Pancreas (tissue), 10 donors: ENCODE measurements at regions not wholly inside any gene's neighbourhood (a gene's known extent, or its start where the extent isn't known, plus 50 kb on each side); places are given as distances from the start of the nearest gene placed in this dataset.
A peak's percentile ranks its signal among the peaks of the same experiment; 100 is the strongest.

Experiments
- ATAC-seq, 4 donors: fragments of 200-7000 bp; cut with Tn5 transposase; one replicate each; pipeline versions ENCODE4 v1.8.0 to v1.9.1; 2020; ENCODE audit warnings: mild to moderate bottlenecking in 4 of 4, moderate library complexity in 4 of 4
- DNase-seq, 6 donors: peaks; one replicate each; pipeline ENCODE4 v3.0.0-alpha.2; 2020
- FAIRE-seq: peaks from 2 replicates; lab custom pipeline; 2012; peaks lifted over from hg19 to GRCh38; lab: Jason Lieb, UNC
- H3K27ac ChIP-seq, 4 donors: fragments of 200-600 bp; sonication (generic); 1 replicate in 3 of 4; 2 replicates in 1 of 4; pipeline versions ENCODE4 v1.5.0 to v1.8.0; 2020
- H3K27me3 ChIP-seq, 4 donors: fragments of 200-600 bp; one replicate each; pipeline ENCODE4 v1.8.0; 2021
- H3K36me3 ChIP-seq, 3 donors: fragments of 200-600 bp; sonication (generic) in 1 of 3; one replicate each; pipeline versions ENCODE4 v1.5.0 to v1.8.0; 2020 to 2021
- H3K4me1 ChIP-seq, 3 donors: fragments of 200-600 bp; one replicate each; pipeline ENCODE4 v1.8.0; 2021
- H3K4me3 ChIP-seq, 4 donors: fragments of 200-600 bp; sonication (generic) in 2 of 4; one replicate each; pipeline versions ENCODE4 v1.5.0 to v1.8.0; 2020 to 2021
- H3K9me3 ChIP-seq, 4 donors: fragments of 200-600 bp; one replicate each; pipeline ENCODE4 v1.8.0; 2021
- WGBS, 2 donors: extraction: QIAGEN DNeasy Blood & Tissue Kit; methylation state at CpG; one replicate each; pipeline ENCODE4 v1.1.7; 2013; 5-methylcytosine and 5-hydroxymethylcytosine counted together
- intact Hi-C, 3 donors: fragments of 100-400 bp; cut with DNase I; formaldehyde crosslinking; loops; one replicate each; pipeline versions ENCODE4 v1.11.1 to v1.14.2; 2022
- TF ChIP-seq, protein P1 (sequence below), 4 donors: fragments of 200-600 bp; sonication (generic) in 3 of 4; IDR thresholded peaks; one replicate each; pipeline versions ENCODE4 v1.5.0 to v1.8.0; 2021; ENCODE audit warnings: antibody characterized with exemption in 4 of 4
- donor health status: healthy with polysubstance abuse.
- donor health status: DM: no; HTN: no; CAD: no; lungs with moderate emphysema.
- donor health status: DM: no; HTN: no; CAD: no.
- donor health status: control.
- donor health status: control.
- donor health status: Bipolar disorder and iron deficiency.
- donor health status: DM: yes; HTN: yes; CAD: no.
- donor health status: DM: no; HTN: no; CAD: no.
- donor health status: DM: no; HTN: no; CAD: no.
- donor health status: DM: yes; HTN: yes; CAD: no.

DNA sequence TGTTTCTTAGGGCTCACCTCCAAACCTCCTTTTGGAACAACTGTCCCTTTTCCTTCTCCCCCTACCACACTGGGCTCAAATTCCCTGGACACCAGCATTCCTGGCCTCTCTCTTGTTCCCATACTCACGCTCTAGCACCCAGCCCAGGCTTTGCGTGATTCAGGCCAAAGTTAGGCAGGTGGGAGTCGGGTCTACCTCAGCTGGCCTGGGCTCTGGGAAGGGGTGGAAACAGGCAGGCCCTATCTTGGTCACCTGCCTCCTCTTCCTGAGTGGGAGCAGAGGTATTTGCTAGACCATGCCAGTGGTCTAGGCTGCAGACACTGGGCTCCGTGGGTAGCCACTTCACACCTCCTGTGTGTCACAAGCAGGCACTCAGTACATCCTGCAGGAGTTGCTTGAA, 211.1 kb upstream of the MAMLD1 start:
- intact Hi-C loops = no loop called here
- no peaks in the 10 kb centered on the region for H3K9me3 ChIP-seq
- no peak overlapping the region for H3K27ac ChIP-seq
- H3K4me1 ChIP-seq = no peaks in the 10 kb centered on the region
- no peak overlapping the region for H3K4me3 ChIP-seq
- ATAC-seq = no peak
- DNase-seq = no peak
- WGBS, 2 donors = 83 to 91% methylated on average over 4 of the region's 4 CpGs
- FAIRE-seq = no peak
- H3K36me3 ChIP-seq = no peaks in the 10 kb centered on the region
- H3K27me3 ChIP-seq = no peaks in the 10 kb centered on the region
- TF ChIP-seq, protein P1, sequence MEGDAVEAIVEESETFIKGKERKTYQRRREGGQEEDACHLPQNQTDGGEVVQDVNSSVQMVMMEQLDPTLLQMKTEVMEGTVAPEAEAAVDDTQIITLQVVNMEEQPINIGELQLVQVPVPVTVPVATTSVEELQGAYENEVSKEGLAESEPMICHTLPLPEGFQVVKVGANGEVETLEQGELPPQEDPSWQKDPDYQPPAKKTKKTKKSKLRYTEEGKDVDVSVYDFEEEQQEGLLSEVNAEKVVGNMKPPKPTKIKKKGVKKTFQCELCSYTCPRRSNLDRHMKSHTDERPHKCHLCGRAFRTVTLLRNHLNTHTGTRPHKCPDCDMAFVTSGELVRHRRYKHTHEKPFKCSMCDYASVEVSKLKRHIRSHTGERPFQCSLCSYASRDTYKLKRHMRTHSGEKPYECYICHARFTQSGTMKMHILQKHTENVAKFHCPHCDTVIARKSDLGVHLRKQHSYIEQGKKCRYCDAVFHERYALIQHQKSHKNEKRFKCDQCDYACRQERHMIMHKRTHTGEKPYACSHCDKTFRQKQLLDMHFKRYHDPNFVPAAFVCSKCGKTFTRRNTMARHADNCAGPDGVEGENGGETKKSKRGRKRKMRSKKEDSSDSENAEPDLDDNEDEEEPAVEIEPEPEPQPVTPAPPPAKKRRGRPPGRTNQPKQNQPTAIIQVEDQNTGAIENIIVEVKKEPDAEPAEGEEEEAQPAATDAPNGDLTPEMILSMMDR (IDR thresholded peaks at IDR 0.05) = no peak

DNA sequence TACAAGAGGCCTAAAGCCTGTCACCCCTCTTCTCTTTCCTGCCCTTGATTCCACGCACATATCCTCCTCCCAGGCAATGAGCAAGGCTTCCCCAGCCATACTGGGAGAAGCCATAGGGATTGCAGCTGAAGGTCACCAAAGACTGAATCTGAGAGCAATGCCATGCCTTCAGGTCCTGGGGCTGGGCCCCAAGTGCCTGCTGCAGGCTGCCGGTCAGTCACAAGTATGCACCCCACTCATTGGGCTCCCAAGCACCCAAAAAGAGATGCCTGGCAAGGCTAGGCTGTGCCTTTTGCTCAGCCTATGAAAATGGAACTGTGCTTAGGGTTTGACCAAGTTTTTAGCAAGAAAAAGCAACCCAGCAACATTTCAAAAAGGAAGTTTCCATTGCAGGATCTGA, 210.6 kb upstream of the MAMLD1 start:
- FAIRE-seq (no peak), ATAC-seq (no peak), DNase-seq (no peak)
- Histone ChIP-seq H3K4me3 (no peak overlapping the region), H3K27ac (no peak overlapping the region), H3K4me1 (no peaks in the 10 kb centered on the region), H3K36me3 (no peaks in the 10 kb centered on the region), H3K9me3 (no peaks in the 10 kb centered on the region), H3K27me3 (no peaks in the 10 kb centered on the region)
- intact Hi-C loops = no loop called here
- TF ChIP-seq, protein P1 (IDR thresholded peaks at IDR 0.05) = no peak
- 91 to 96% methylated on average over 2 of the region's 2 CpGs for whole genome bisulfite sequencing, 2 donors

DNA sequence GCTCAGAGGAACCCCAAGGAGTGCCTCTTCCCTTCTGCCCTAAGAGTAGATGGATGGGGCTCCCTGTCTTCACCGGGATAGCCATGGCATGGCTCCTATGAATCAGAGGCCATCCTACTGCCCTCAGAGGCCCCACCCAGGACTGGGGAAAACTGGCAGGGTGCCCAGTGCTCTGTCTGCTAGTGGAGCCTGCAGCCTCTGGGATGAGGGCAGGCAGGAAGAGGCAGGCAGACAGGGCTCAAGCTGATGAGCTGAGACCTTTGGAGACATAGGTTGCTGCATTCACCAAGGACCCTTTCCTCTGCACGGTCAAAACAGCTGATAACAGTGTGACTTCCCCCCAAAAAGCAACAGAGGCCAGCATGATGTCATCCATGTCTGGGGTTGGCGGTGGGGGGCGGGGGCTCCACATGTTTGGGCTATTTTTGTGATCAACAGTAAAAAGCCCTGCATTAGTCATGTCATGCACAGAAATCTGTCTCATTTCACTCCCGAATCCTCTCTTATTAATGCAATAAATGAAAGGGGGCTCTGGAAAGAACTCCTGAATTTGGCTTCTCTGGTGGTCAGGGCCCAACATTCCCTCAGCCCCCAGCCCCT, 207.6 kb upstream of the MAMLD1 start:
- H3K4me1 ChIP-seq = no peaks in the 10 kb centered on the region
- TF ChIP-seq, protein P1 (IDR thresholded peaks at IDR 0.05) = no peak
- H3K27ac ChIP-seq = no peak overlapping the region
- DNase-seq = peak in 1 of 6 donors; percentile 36
- no peaks in the 10 kb centered on the region for H3K36me3 ChIP-seq
- H3K9me3 ChIP-seq = no peaks in the 10 kb centered on the region
- 42 to 67% methylated on average over 5 of the region's 5 CpGs for WGBS, 2 donors
- intact Hi-C loops = no loop called here
- no peak for FAIRE-seq
- H3K27me3 ChIP-seq = no peaks in the 10 kb centered on the region
- peak in 1 of 4 donors; percentile 17 for ATAC-seq
- H3K4me3 ChIP-seq = no peak overlapping the region

DNA sequence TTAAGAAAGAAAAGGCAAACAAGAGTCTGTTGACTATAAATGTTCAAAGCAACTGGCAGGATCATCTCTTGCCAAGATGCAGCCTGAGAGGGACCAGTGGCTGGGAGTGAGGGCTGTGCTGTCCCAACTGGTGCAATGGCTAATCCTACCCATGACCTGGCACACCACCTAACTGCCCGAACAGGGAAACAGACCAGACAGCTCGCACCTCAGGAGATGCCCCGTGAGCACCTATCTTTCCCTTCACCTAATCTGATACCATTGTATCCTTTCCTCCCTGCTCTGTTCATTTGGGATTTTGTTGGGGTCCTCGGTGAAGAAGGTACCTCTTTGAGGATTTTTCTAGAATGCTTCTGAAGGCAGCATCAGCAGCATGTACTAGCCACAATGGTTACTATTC, 206.5 kb upstream of the MAMLD1 start:
- 73 to 88% methylated on average over 4 of the region's 4 CpGs for WGBS, 2 donors
- intact Hi-C loops = no loop called here
- no peak for FAIRE-seq
- Histone ChIP-seq H3K27me3 (no peaks in the 10 kb centered on the region), H3K4me1 (no peaks in the 10 kb centered on the region), H3K4me3 (no peak overlapping the region), H3K36me3 (no peaks in the 10 kb centered on the region), H3K27ac (no peak overlapping the region), H3K9me3 (no peaks in the 10 kb centered on the region)
- TF ChIP-seq, protein P1 (IDR thresholded peaks at IDR 0.05) = no peak
- no peak for ATAC-seq
- DNase-seq = no peak

DNA sequence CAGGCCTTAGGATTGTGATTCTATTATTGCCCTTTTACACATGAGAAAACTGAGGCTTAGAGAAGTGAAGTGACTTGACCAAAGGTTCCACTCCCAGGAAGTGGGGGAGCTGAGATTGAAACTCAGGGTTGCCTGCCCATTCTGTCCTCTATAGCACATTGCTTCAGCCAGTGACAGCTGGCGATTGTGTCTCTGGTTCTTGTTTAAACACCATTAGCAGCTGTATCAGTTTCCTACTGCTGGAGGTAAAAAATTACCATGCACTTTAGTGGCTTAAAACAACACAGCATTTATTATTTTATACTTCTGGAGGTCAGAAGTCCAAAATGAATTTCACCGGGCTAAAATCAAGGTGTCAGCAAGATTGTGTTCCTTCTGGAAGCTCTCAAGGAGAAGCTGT, 205.8 kb upstream of the MAMLD1 start:
- H3K4me3 ChIP-seq = no peak overlapping the region
- H3K36me3 ChIP-seq = no peaks in the 10 kb centered on the region
- H3K27me3 ChIP-seq = no peaks in the 10 kb centered on the region
- FAIRE-seq (no peak), DNase-seq (no peak), ATAC-seq (peak in 2 of 4 donors; percentile 57 to 65)
- 26 to 33% methylated on average over 2 of the region's 2 CpGs for WGBS, 2 donors
- H3K27ac ChIP-seq = no peak overlapping the region
- intact Hi-C loops = no loop called here
- H3K9me3 ChIP-seq = no peaks in the 10 kb centered on the region
- no peaks in the 10 kb centered on the region for H3K4me1 ChIP-seq
- TF ChIP-seq, protein P1 (IDR thresholded peaks at IDR 0.05) = no peak
